ENCODE measurements at regions not wholly inside any gene's neighbourhood (a gene's known extent, or its start where the extent isn't known, plus 50 kb on each side); places are given as distances from the start of the nearest gene placed in this dataset.

DNA sequence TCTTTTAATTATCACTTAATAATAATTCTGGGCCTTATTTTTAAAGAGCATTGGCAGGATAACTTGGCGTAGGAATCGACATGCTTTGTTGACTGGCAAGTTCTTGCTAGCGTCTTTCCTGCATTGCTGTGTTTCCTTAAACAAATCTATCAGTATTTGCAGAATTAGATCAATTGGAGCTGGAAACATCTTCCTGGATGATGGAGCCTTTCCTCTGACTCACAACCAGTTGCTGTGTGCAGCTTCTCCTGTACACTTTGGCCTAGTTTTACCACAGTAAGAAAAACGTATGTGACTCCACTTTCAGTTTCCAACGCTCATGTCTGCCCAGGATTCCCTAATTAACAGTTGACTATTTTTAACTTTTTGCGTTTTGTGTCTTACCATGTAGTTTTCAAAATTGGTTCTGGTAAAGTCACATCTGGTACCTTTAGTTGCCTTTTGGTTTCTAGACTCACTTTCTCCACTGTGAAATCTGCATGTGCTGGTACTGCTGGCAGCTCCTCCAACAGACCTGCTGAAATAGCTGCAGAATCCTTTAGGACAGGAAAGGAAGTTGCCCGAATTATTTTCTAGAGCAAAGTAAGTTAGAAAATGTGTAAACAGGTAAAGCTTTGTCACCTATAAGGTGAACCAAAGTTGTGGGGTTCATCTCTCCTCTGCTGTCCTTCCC, 553.2 kb upstream of the FAT1 start:
- Histone ChIP-seq H3K27me3 (ENCODE audit: control insufficient read depth, insufficient read depth, low read length) (no peaks in the 10 kb centered on the region), H3K36me3 (ENCODE audit: control insufficient read depth, insufficient read depth, low read length) (no peaks in the 10 kb centered on the region; the same call in 1 of the 2 replicates), H3K4me3 (ENCODE audit: low read depth, low read length) (no peak overlapping the region)
- ChIA-PET POLR2A (no interaction called here), CTCF (no interaction called here)
- no peak for DNase-seq (ENCODE audit: low read depth)
- TF ChIP-seq, protein P1, sequence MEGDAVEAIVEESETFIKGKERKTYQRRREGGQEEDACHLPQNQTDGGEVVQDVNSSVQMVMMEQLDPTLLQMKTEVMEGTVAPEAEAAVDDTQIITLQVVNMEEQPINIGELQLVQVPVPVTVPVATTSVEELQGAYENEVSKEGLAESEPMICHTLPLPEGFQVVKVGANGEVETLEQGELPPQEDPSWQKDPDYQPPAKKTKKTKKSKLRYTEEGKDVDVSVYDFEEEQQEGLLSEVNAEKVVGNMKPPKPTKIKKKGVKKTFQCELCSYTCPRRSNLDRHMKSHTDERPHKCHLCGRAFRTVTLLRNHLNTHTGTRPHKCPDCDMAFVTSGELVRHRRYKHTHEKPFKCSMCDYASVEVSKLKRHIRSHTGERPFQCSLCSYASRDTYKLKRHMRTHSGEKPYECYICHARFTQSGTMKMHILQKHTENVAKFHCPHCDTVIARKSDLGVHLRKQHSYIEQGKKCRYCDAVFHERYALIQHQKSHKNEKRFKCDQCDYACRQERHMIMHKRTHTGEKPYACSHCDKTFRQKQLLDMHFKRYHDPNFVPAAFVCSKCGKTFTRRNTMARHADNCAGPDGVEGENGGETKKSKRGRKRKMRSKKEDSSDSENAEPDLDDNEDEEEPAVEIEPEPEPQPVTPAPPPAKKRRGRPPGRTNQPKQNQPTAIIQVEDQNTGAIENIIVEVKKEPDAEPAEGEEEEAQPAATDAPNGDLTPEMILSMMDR (IDR thresholded peaks at IDR 0.05; ENCODE audit: insufficient read depth, low read depth, low read length) = no peak

- CTCF ChIA-PET = no interaction called here
- no peak for DNase-seq (ENCODE audit: low read depth)
Measured at GRCh38 chr4:187283201-187283955, 559.7 kb upstream of the FAT1 start.

GRCh38 chr4:187286525-187286924, 562.9 kb upstream of the FAT1 start:
- ChIA-PET POLR2A (no interaction called here), CTCF (interaction anchor here (0.5 kb wide), 1 partner anchor 309 kb away, joined by 3 read pairs; no protein-coding TSS in a partner anchor)
- no peaks in the 10 kb centered on the region for H3K36me3 ChIP-seq (ENCODE audit: control insufficient read depth, insufficient read depth, low read length)
- DNase-seq (ENCODE audit: low read depth) = no peak
- H3K4me3 ChIP-seq (ENCODE audit: low read depth, low read length) = no peak overlapping the region
- TF ChIP-seq, protein P1 (IDR thresholded peaks at IDR 0.05; ENCODE audit: insufficient read depth, low read depth, low read length) = no peak
- no peaks in the 10 kb centered on the region for H3K27me3 ChIP-seq (ENCODE audit: control insufficient read depth, insufficient read depth, low read length)

More at GRCh38 chr4:187283201-187283955, 559.7 kb upstream of the FAT1 start:
- Histone ChIP-seq H3K36me3 (ENCODE audit: control insufficient read depth, insufficient read depth, low read length) (no peaks in the 10 kb centered on the region), H3K4me3 (ENCODE audit: low read depth, low read length) (no peak overlapping the region), H3K27me3 (ENCODE audit: control insufficient read depth, insufficient read depth, low read length) (no peaks in the 10 kb centered on the region)
- TF ChIP-seq, protein P1 (IDR thresholded peaks at IDR 0.05; ENCODE audit: insufficient read depth, low read depth, low read length) = no peak
- POLR2A ChIA-PET = no interaction called here

GRCh38 chr4:187289371-187289770, 565.7 kb upstream of the FAT1 start:
- Histone ChIP-seq H3K4me3 (ENCODE audit: low read depth, low read length) (no peak overlapping the region), H3K27me3 (ENCODE audit: control insufficient read depth, insufficient read depth, low read length) (no peaks in the 10 kb centered on the region), H3K36me3 (ENCODE audit: control insufficient read depth, insufficient read depth, low read length) (no peaks in the 10 kb centered on the region)
- CTCF ChIA-PET = no interaction called here
- TF ChIP-seq, protein P1 (IDR thresholded peaks at IDR 0.05; ENCODE audit: insufficient read depth, low read depth, low read length) = no peak
- DNase-seq (ENCODE audit: low read depth) = no peak
- POLR2A ChIA-PET = no interaction called here

GRCh38 chr4:187294861-187295260, 571.2 kb upstream of the FAT1 start:
- DNase-seq (ENCODE audit: low read depth) = no peak
- CTCF ChIA-PET = interaction anchor here (1.2 kb wide), 1 partner anchor 27 kb away, joined by 4 read pairs; no protein-coding TSS in a partner anchor
- POLR2A ChIA-PET = interaction anchor here (0.7 kb wide), 1 partner anchor 297 kb away, joined by 3 read pairs; no protein-coding TSS in a partner anchor
- TF ChIP-seq, protein P1 (IDR thresholded peaks at IDR 0.05; ENCODE audit: insufficient read depth, low read depth, low read length) = no peak
- H3K27me3 ChIP-seq (ENCODE audit: control insufficient read depth, insufficient read depth, low read length) = no peaks in the 10 kb centered on the region
- H3K36me3 ChIP-seq (ENCODE audit: control insufficient read depth, insufficient read depth, low read length) = no peaks in the 10 kb centered on the region
- no peak overlapping the region for H3K4me3 ChIP-seq (ENCODE audit: low read depth, low read length)

All from BJ (cell line).